ENCODE measurements at regions not wholly inside any gene's neighbourhood (a gene's known extent, or its start where the extent isn't known, plus 50 kb on each side); places are given as distances from the start of the nearest gene placed in this dataset.

- TF ChIP-seq EZH2phosphoT487 (IDR thresholded peaks at IDR 0.05; ENCODE audit: borderline replicate concordance, low read depth) (no peak), ELF1 (IDR thresholded peaks at IDR 0.05) (no peak), CTCF (IDR thresholded peaks at IDR 0.05) (no peak), RAD21 (IDR thresholded peaks at IDR 0.05; ENCODE audit: low read length) (no peak), SMC3 (IDR thresholded peaks at IDR 0.05; ENCODE audit: low read depth, low read length) (no peak), REST (IDR thresholded peaks at IDR 0.05; ENCODE audit: low read depth, low read length) (no peak), YY1 (IDR thresholded peaks at IDR 0.05; ENCODE audit: low read depth) (no peak)
Measured at GRCh38 chr6:95109212-95109611, 468.1 kb upstream of the MANEA start.
